Tibial nerve (tissue), 3 donors: ENCODE measurements at regions not wholly inside any gene's neighbourhood (a gene's known extent, or its start where the extent isn't known, plus 50 kb on each side); places are given as distances from the start of the nearest gene placed in this dataset.

Experiments used
- CTCF ChIP-seq, 5 experiments: fragments of 200-600 bp in 3 of 5; fragments of 450-650 bp in 2 of 5; sonication (generic) in 3 of 5; IDR thresholded peaks; one replicate each; pipeline ENCODE4 v1.5.1; 2016 to 2019; ENCODE audit warnings: antibody characterized with exemption in 5 of 5, mild to moderate bottlenecking in 3 of 5, moderate library complexity in 2 of 5
- POLR2A ChIP-seq, 2 donors: fragments of 450-650 bp; IDR thresholded peaks; one replicate each; pipeline ENCODE4 v1.6.1; 2017; ENCODE audit warnings: antibody characterized with exemption in 2 of 2, mild to moderate bottlenecking in 2 of 2, moderate library complexity in 2 of 2

GRCh38 chr10:61064356-61064755 is 120.4 kb upstream of the RHOBTB1 start:
- TF ChIP-seq CTCF (IDR thresholded peaks at IDR 0.05) (no peak), POLR2A (IDR thresholded peaks at IDR 0.05) (no peak)
